ENCODE measurements at regions not wholly inside any gene's neighbourhood (a gene's known extent, or its start where the extent isn't known, plus 50 kb on each side); places are given as distances from the start of the nearest gene placed in this dataset.
A peak's percentile ranks its signal among the peaks of the same experiment; 100 is the strongest.
"Not testable (repeated sequence)": the region's sequence is repeated elsewhere in the genome, so short reads cannot be mapped to it uniquely, and the experiment has no call there.

DNA sequence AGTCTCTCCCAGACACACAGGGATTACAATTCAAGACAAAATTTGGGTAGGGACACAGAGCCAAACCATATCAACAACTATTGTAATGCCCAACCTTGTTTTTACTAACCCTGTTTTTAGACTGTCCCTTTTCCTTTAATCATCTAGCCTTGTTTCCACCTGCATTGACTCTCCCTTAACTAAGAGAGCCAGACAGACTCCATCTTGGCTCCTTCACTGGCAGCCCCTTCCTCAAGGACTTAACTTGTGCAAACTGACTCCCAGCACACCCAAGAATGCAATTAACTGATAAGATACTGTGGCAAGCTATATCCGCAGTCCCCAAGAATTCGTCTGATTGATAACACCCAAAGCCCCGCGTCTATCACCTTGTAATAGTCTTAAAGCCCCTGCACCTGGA, 151.8 kb upstream of the DGKB start:
- peaks cover 19% of the 10 kb centered on the region for H3K9me3 ChIP-seq (ENCODE audit: control insufficient read depth, insufficient read depth, low read depth, low read length)
- H3K27ac ChIP-seq (ENCODE audit: low read depth, low read length) = peak overlapping the region; percentile 2; the same call in 1 of the 2 replicates
- H3K27me3 ChIP-seq (ENCODE audit: control insufficient read depth, insufficient read depth, low read length) = not testable (repeated sequence)

DNA sequence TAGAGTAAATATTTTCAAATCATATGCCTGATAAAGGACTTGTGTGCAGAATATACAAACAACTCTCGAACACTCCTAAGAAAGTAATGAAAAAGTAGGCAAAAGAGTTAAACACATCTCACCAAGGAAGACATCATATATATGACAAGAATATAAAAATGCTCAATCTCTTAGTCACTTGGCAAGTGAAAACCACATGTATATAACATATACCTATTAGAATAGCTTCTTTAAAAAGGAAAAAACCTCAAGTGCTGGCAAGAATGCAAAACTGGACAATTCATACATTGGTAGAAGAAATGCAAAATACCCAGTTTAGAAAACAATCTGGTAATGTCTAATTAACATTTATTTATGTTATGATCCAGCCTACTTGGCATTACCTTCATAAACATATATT, 146.6 kb upstream of the DGKB start:
- H3K36me3 ChIP-seq (ENCODE audit: control insufficient read depth, insufficient read depth, low read length) = no peaks in the 10 kb centered on the region
- H3K27ac ChIP-seq (ENCODE audit: low read depth, low read length) = no peak overlapping the region
- peaks cover 19% of the 10 kb centered on the region for H3K9me3 ChIP-seq (ENCODE audit: control insufficient read depth, insufficient read depth, low read depth, low read length)
- H3K27me3 ChIP-seq (ENCODE audit: control insufficient read depth, insufficient read depth, low read length) = no peaks in the 10 kb centered on the region
- no peaks in the 10 kb centered on the region for H3K4me1 ChIP-seq (ENCODE audit: control insufficient read depth, insufficient read depth, low read length)
- H3K9ac ChIP-seq (ENCODE audit: low read length) = no peak overlapping the region
- H3K4me3 ChIP-seq (ENCODE audit: low read depth, low read length) = no peak overlapping the region

More for the DNA sequence above, 151.8 kb upstream of the DGKB start:
- H3K36me3 ChIP-seq (ENCODE audit: control insufficient read depth, insufficient read depth, low read length); H3K4me1 ChIP-seq (ENCODE audit: control insufficient read depth, insufficient read depth, low read length); H3K9ac ChIP-seq (ENCODE audit: low read length); H3K4me3 ChIP-seq (ENCODE audit: low read depth, low read length): not testable (repeated sequence)

DNA sequence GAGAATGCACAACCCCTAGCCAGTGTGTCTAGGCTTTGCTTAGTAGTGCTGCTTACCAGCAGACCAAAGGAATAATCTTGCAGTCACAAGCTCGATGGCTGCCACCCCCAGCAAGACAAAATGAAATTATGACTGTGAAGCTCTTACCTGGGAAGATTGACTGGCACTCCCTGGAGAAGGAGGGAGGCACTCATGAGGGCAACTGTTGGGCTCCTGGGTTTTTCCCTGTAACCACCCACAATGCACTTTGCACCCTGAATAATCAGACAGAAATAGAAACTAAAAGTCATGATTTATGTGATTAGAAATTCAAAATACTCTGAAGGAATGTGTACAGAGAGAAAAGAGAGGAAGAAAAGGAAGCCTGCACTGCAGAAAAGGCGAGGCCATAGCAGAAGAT, 144.3 kb upstream of the DGKB start:
- Histone ChIP-seq H3K27ac (ENCODE audit: low read depth, low read length) (no peak overlapping the region), H3K9ac (ENCODE audit: low read length) (no peak overlapping the region), H3K4me1 (ENCODE audit: control insufficient read depth, insufficient read depth, low read length) (no peaks in the 10 kb centered on the region), H3K9me3 (ENCODE audit: control insufficient read depth, insufficient read depth, low read depth, low read length) (peaks cover under 1% of the 10 kb centered on the region), H3K36me3 (ENCODE audit: control insufficient read depth, insufficient read depth, low read length) (no peaks in the 10 kb centered on the region), H3K4me3 (ENCODE audit: low read depth, low read length) (no peak overlapping the region), H3K27me3 (ENCODE audit: control insufficient read depth, insufficient read depth, low read length) (no peaks in the 10 kb centered on the region)

DNA sequence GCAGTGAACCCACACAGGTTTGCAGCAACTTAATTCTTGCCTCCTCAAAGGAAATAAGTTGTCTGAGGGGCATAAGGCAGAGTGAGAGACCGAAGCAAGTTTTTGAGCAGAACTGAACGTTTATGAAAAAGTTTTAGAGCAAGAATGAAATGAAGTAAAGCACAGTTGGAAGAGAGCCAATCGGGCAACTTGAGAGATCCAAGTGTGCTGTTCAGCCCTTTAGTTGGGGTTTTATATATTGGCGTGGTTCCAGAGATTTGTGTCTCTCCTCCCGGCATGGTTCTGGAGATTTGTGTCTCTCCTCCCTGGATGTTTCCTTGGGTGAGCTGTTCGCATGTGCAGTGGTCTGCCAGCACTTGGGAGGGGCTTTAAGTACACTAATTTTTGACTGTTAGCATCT, 141.4 kb upstream of the DGKB start:
- Histone ChIP-seq H3K9ac (ENCODE audit: low read length) (no peak overlapping the region), H3K27me3 (ENCODE audit: control insufficient read depth, insufficient read depth, low read length) (no peaks in the 10 kb centered on the region), H3K36me3 (ENCODE audit: control insufficient read depth, insufficient read depth, low read length) (no peaks in the 10 kb centered on the region), H3K4me1 (ENCODE audit: control insufficient read depth, insufficient read depth, low read length) (no peaks in the 10 kb centered on the region), H3K27ac (ENCODE audit: low read depth, low read length) (no peak overlapping the region), H3K9me3 (ENCODE audit: control insufficient read depth, insufficient read depth, low read depth, low read length) (no peaks in the 10 kb centered on the region), H3K4me3 (ENCODE audit: low read depth, low read length) (no peak overlapping the region)

DNA sequence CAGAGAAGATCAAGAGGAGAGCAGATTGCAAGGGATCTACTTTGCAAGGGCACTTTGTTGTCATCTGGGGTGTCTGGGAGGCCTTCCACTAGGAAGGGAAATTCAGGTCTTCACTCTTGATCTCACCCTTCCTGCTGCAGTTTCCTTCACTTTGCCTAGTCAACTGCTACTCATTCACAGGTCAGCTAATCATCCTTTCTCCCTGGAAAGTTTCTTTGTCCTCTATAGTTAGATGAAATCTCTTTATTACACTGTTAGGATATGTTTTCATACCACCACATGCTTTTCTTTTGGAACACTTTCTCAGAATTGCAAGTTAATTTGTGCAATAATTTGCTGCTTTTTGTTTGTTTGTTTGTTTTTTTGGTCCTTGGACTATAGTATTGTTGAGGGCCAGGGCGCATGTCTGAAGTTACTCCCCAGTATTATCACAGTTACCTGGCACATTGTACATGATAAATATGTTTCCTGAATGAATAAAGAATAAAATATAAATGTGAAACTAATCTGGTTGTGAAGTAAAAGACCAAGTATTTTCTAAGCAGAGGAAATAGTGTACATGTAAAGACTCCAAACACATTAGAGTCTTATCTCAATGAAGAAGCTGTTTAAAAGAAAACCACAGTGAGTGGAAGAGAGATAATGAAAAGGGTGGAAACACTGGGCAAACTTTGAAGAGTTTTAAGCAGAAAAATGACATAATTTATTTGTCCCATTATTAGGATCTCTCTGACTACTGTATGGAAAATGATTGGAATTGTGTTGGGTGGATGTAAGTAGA, 139.9 kb upstream of the DGKB start:
- H3K36me3 ChIP-seq (ENCODE audit: control insufficient read depth, insufficient read depth, low read length) = no peaks in the 10 kb centered on the region

DNA sequence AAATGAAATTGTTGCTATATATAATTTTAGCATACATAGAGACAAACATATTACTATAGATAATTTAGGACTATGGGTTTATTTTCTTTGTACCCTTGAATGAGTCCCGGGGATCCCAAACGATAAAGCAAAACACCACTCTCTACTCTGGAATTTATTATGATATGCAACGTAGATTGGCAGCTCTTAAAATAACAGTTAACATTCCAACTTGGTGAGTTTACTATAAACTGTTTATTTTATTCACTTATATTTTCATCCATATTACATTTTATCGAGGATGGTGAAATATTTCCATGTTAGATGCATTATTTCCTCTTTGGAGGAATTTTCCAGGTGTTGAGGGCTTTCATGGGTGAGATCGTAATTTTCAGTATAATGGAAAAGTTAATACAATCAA, 138.7 kb upstream of the DGKB start:
- Histone ChIP-seq H3K27ac (ENCODE audit: low read depth, low read length) (no peak overlapping the region), H3K36me3 (ENCODE audit: control insufficient read depth, insufficient read depth, low read length) (no peaks in the 10 kb centered on the region), H3K27me3 (ENCODE audit: control insufficient read depth, insufficient read depth, low read length) (no peaks in the 10 kb centered on the region), H3K4me1 (ENCODE audit: control insufficient read depth, insufficient read depth, low read length) (no peaks in the 10 kb centered on the region), H3K9me3 (ENCODE audit: control insufficient read depth, insufficient read depth, low read depth, low read length) (no peaks in the 10 kb centered on the region), H3K4me3 (ENCODE audit: low read depth, low read length) (no peak overlapping the region), H3K9ac (ENCODE audit: low read length) (no peak overlapping the region)

More for the DNA sequence above, 139.9 kb upstream of the DGKB start:
- Histone ChIP-seq H3K9ac (ENCODE audit: low read length) (no peak overlapping the region), H3K4me1 (ENCODE audit: control insufficient read depth, insufficient read depth, low read length) (no peaks in the 10 kb centered on the region), H3K4me3 (ENCODE audit: low read depth, low read length) (no peak overlapping the region), H3K27ac (ENCODE audit: low read depth, low read length) (no peak overlapping the region), H3K9me3 (ENCODE audit: control insufficient read depth, insufficient read depth, low read depth, low read length) (no peaks in the 10 kb centered on the region), H3K27me3 (ENCODE audit: control insufficient read depth, insufficient read depth, low read length) (no peaks in the 10 kb centered on the region)

DNA sequence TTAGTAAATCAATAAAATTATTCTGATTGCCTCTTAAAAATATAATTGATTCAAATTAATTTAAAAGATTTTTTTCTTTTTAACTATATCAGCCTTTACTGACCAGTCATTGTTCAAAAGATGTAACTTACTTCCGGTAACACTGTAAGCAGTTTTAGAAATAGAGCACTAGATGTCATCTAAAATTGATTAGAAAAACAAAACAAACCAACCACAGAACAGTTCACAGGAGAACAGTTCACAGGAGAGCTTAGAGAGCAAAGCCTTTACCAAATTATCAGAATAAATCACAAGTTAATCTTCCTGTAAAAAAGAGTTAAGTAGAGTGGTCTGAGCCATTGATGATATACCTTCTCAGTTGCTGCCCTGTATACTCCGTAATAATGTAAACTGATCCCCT, 133.3 kb upstream of the DGKB start:
- Histone ChIP-seq H3K27ac (ENCODE audit: low read depth, low read length) (no peak overlapping the region), H3K9me3 (ENCODE audit: control insufficient read depth, insufficient read depth, low read depth, low read length) (no peaks in the 10 kb centered on the region), H3K36me3 (ENCODE audit: control insufficient read depth, insufficient read depth, low read length) (no peaks in the 10 kb centered on the region), H3K4me1 (ENCODE audit: control insufficient read depth, insufficient read depth, low read length) (no peaks in the 10 kb centered on the region), H3K27me3 (ENCODE audit: control insufficient read depth, insufficient read depth, low read length) (no peaks in the 10 kb centered on the region), H3K9ac (ENCODE audit: low read length) (no peak overlapping the region), H3K4me3 (ENCODE audit: low read depth, low read length) (no peak overlapping the region)

DNA sequence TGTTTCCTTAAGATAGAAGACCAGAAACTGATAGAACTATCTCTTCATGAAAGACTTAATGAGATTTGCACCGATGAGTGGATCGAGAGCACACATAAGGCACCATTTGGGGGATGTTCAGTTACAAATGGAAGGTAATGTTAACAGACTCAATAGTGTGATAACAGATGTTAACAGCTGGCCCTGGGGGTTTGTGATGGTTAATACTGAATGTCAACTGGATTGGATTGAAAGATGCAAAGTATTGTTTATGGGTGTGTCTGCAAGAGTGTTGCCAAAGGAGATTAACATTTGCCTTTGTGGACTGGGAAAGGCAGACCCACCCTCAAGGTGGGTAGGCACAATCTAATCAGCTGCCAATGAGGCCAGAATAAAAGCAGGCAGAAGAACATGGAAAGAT, 130.5 kb upstream of the DGKB start:
- H3K4me3 ChIP-seq (ENCODE audit: low read depth, low read length) = no peak overlapping the region
- no peaks in the 10 kb centered on the region for H3K27me3 ChIP-seq (ENCODE audit: control insufficient read depth, insufficient read depth, low read length)
- H3K36me3 ChIP-seq (ENCODE audit: control insufficient read depth, insufficient read depth, low read length) = no peaks in the 10 kb centered on the region
- H3K9me3 ChIP-seq (ENCODE audit: control insufficient read depth, insufficient read depth, low read depth, low read length) = no peaks in the 10 kb centered on the region
- no peaks in the 10 kb centered on the region for H3K4me1 ChIP-seq (ENCODE audit: control insufficient read depth, insufficient read depth, low read length)
- H3K27ac ChIP-seq (ENCODE audit: low read depth, low read length) = no peak overlapping the region
- H3K9ac ChIP-seq (ENCODE audit: low read length) = no peak overlapping the region

DNA sequence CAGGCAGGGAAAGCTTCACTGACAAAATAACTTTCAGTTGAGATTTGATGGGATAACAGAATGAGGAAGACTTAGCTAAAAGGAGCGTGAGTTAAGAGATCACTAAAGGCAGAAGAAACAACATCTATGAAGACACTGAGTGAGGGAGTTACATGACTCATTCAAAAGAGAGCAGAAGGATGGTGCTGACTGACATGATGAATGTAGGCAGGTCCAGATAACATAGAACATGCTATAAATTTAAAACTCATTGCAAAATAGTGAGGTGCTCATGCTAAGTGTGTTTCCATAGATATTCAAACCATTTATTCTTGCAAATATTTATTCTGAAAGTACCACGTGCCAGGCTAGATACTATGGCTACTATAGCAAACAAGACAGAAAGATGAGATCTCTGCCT, 116.4 kb upstream of the DGKB start:
- no peak overlapping the region for H3K27ac ChIP-seq (ENCODE audit: low read depth, low read length)
- H3K9me3 ChIP-seq (ENCODE audit: control insufficient read depth, insufficient read depth, low read depth, low read length) = no peaks in the 10 kb centered on the region

DNA sequence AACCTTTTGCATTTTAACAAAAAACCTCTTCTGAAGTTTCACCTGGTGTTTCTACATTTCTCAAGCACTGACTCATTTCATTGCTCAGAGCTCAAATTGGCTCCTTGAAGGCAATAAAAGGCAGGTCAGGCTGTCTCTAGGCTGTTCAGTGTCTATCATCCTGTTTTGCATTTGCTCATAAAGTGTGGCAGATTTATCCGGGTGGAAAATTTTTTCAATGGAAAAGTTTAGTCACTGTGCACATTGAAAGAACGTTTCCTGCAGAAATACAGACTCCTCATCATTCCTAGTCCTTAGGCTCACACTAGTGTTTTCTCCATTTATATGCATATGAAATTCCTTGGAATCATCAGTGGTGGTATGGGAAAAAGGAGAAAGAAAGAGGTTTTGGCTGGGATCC, 114.2 kb upstream of the DGKB start:
- Histone ChIP-seq H3K27me3 (ENCODE audit: control insufficient read depth, insufficient read depth, low read length) (no peaks in the 10 kb centered on the region), H3K36me3 (ENCODE audit: control insufficient read depth, insufficient read depth, low read length) (no peaks in the 10 kb centered on the region), H3K9me3 (ENCODE audit: control insufficient read depth, insufficient read depth, low read depth, low read length) (no peaks in the 10 kb centered on the region), H3K4me1 (ENCODE audit: control insufficient read depth, insufficient read depth, low read length) (peaks cover 8% of the 10 kb centered on the region), H3K27ac (ENCODE audit: low read depth, low read length) (no peak overlapping the region), H3K9ac (ENCODE audit: low read length) (no peak overlapping the region), H3K4me3 (ENCODE audit: low read depth, low read length) (no peak overlapping the region)

More for the DNA sequence above, 116.4 kb upstream of the DGKB start:
- Histone ChIP-seq H3K36me3 (ENCODE audit: control insufficient read depth, insufficient read depth, low read length) (no peaks in the 10 kb centered on the region), H3K4me3 (ENCODE audit: low read depth, low read length) (no peak overlapping the region), H3K4me1 (ENCODE audit: control insufficient read depth, insufficient read depth, low read length) (peaks cover 8% of the 10 kb centered on the region), H3K9ac (ENCODE audit: low read length) (no peak overlapping the region), H3K27me3 (ENCODE audit: control insufficient read depth, insufficient read depth, low read length) (no peaks in the 10 kb centered on the region)

DNA sequence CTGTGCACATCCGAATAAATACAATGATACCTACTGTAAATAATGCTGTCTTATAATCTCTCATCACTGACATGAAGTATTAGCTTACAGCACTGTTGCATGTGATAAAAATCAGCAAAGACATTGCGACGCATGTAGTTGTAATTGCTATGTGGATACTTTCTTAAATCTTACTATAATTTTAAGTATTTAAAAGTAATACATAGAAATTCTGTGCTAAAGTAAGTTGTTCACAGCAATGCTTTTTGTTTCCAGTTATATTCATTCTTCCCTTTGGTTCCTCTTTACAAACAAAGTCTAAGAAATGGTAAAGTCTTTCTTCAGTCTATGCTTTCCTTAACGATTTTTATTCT, 113.7 kb upstream of the DGKB start:
- Histone ChIP-seq H3K9ac (ENCODE audit: low read length) (no peak overlapping the region), H3K9me3 (ENCODE audit: control insufficient read depth, insufficient read depth, low read depth, low read length) (no peaks in the 10 kb centered on the region), H3K27ac (ENCODE audit: low read depth, low read length) (no peak overlapping the region), H3K4me3 (ENCODE audit: low read depth, low read length) (no peak overlapping the region), H3K4me1 (ENCODE audit: control insufficient read depth, insufficient read depth, low read length) (peaks cover 12% of the 10 kb centered on the region), H3K27me3 (ENCODE audit: control insufficient read depth, insufficient read depth, low read length) (no peaks in the 10 kb centered on the region), H3K36me3 (ENCODE audit: control insufficient read depth, insufficient read depth, low read length) (no peaks in the 10 kb centered on the region)

Data from HUES6 (cell line).